GM19438 (cell line): ENCODE measurements at regions not wholly inside any gene's neighbourhood (a gene's known extent, or its start where the extent isn't known, plus 50 kb on each side); places are given as distances from the start of the nearest gene placed in this dataset.

Source experiments
- ATAC-seq: cut with Tn5 transposase; IDR thresholded peaks from one replicate; pipeline ENCODE4 v1.9.1; 2021; ENCODE audit warnings: low read depth; ENCODE audit not compliant: unreplicated experiment

DNA sequence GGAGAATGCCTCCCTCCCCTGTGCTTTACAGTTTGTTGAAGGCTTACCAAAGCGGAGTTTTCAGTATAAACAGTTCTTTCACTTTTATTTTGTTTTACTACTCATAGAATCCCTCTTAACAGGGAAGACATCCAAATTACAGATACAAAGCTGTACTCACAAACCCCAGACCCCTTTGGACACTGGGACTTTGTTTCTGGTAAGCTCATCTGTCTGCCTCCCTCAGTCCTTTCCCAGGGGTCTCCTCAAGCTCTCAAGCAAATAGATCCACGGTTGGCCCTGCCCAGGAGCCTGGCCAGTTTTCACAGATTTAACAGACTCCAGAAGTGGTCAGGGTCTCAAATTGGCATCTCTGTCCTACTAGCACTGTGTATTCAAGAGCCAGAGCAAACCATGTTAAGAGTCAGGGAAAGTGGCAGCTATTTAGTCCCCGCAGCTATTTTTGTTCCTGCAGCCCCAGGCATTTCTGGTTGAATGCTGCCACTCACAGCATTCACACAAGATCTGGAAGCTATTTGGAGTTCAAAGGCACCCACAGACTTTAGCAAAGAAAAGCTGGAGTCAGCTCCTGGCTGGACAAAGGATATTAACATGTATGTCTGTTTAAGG lies 54.2 kb downstream of the TMEM100 start:
- ATAC-seq = no peak

DNA sequence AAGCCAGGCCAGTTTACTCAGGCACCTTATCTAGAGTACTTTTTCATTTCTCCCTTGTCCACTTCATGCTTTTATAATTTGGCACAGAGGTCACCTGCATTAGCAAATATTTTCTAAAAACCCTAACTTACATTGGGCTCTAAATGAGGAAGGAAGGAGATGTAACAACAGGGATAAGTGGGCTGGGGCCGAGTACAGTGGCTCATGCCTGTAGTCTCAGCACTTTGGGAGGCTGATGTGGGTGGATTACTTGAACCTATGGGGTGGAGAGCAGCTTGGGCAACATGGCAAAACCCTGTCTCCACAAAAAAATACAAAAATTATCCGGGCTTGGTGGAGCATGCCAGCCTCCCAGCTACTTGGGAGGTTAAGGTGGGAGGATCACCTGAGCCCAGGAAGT lies 55.9 kb downstream of the TMEM100 start:
- no peak for ATAC-seq

DNA sequence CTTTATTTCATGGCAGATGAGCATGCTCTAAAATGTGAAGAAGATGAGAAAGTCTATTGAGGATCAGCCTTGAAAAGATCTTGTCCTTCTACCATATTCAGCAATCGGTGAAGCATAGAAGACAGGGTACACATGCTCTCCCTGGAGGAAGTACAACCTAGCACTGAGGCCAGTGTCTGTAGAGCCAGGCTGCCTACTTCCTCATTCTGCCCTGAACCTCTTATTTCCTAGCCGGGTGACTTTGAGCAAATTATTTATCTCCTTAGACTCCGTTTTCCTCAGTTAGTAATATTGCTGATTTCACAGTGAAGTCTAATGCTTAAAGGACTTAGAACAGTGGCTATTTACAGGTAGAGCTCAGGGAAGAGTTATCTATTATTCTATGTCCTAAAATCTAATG lies 58.4 kb downstream of the TMEM100 start:
- peak; percentile 83 for ATAC-seq

DNA sequence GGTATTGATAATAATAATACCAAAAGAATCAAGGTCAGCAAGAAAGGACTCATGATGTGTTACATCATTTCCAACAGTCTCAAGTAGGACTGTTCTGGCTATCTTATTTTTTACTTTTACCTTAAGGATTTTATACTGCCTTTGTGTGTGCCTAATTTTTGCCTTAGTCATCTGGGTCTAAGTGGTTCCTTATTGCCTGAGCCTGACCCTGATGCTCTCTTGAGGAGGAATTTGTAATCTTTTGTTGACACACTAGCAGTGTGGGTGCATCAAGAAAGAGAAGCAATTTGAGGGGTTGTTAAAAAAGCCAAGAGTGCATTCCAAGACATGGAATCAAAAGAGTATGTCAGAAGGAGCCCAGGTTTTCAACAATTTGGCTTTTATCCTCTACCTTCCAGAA lies 59.3 kb downstream of the TMEM100 start:
- no peak for ATAC-seq

DNA sequence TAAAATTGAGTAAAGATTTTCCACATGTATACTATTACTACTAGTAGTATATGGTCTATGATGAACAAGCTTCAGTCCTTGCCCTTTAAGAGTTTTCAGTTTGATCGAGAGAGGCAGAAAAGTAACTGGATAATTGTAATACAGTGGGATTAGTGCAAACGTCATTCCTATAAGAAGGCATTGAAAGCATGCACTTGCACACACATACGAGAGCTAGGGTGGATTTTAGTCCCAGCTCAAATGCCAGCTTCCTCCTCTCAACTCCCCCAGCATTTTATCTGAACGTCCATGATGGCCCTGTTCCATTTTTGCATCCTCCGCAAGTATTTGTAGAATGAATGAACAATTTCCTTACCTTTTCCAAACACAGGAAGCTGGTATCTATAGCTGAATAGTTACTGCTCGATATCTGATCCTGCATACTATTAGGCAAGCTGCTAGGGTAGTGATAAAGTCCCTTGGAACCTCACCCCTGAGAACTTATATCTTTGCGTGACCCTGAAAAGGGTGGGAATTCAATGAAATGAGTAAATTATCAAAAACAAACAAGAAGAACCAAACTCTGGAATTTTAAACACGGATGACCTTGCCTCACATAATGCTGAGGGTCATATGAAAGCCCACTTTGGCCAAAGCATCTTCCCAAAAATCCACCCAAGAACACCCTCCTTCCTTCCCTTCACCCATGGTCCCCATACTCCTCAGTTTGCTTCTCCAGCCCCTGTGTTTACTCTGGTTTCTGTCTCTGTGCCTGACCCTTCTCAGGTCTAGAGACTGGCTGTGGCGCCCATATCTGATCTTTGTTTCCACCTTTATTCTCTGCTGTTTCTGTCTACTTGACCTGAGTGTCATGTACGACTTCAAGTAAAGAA lies 60.5 kb downstream of the TMEM100 start:
- no peak for ATAC-seq

DNA sequence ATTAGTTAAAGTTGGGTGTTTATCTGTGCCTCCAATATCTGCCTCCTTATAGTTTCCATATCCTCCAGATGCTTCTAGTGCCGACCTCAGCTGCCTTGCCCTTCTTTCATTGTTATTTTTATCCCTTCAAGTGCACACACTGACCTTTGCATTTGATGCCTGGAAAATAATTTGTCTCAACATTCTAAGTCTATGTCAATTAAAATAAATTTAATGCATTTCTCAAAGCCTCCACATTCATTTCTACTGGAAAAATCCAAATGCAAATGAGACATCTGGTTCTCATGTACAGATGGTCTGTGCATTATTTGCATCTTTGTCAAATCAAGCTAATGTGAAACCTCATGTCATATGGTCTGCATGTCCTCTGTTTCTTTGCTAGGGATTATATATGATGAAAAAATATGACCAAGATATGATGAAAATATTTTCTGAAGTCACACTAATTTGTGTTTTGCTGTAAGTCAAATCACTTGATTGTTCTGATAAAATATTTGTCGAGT lies 61.4 kb downstream of the TMEM100 start:
- no peak for ATAC-seq

DNA sequence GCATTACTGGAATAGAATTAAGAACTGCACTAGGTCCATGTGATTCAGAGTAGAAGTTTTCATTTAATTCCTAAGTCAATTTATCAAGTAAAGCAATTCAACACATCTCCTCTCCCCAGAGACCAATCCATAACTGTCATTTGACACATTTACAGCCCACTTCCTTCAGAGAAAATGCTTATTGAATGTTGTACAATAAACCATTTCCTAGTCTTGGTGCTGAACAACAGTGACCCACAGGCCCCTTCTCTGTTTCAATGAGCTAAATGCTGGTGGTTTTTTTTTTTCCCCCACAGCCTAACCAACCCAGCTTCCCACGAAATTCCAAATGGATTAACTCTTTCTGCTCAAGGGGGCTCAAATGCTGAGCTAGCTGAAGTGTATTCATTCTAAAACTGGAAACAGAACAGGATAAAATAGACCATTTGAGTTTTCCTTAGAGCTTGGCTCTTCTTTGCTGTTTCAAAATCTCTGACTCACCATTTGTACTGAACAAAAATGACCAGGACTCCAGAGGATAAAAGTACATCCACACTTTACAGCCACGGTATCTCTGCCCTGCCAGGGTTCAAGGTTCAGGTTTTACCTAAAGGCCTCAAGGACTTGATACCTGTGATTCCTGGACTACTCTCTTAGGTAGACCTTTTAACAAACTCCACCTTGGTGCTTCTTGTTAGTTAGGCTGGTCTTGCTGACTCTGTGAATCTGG lies 62.3 kb downstream of the TMEM100 start:
- no peak for ATAC-seq

DNA sequence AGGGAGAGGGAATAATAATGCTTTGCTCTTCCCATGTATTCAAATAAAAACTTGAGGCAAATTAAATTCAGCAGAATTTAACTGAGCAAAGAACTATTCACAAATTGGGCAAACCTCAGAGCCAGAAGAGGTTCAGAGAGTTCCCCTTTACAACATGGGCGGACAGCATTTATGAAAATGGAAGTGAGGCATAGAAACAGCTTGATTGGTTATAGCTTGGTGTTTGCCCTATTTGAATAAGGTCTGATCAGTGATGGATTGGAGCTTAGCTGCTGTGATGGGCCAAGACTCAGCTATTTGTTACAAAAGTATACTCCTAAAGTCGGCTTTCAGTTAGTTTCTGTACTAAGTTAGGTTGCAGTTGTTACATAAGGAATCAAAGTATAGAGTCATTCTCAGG lies 63.0 kb downstream of the TMEM100 start:
- ATAC-seq = no peak

DNA sequence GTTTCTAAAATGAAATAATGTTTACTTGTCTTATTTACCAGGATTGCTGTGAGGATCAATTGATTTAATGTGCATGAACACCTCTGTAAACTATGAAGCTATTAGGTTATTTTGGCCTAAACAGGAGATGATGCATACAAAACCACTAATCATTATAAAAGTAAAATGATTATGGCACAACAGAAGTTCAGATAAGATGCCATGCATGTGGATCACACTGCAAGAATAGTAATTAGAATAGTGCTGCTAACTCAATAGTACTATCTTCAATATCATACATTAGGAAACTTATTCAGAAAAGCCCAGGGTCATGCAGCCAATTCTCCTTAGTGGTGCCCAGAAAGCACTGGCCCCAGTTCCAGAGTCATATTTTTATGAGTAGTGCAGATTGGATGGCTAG lies 66.9 kb downstream of the TMEM100 start:
- no peak for ATAC-seq

DNA sequence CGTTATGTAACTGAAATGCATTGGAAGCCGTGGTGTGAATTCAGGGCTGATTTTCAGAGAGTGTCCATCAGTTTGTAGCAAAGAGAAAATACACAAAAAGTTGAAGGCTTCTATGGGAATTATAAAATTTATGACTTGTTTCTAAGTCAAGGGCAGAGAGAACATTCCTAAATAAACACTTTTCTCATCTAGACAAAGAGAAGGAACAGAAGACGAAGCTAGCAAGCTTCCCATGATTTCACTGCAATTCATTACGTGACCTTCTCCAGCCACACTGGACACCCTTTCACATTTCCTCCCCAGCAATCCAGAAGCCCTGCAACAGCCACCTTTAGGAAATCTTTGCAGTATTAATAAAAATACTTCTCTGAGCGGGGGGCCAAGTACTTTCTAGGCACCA lies 67.8 kb downstream of the TMEM100 start:
- no peak for ATAC-seq

DNA sequence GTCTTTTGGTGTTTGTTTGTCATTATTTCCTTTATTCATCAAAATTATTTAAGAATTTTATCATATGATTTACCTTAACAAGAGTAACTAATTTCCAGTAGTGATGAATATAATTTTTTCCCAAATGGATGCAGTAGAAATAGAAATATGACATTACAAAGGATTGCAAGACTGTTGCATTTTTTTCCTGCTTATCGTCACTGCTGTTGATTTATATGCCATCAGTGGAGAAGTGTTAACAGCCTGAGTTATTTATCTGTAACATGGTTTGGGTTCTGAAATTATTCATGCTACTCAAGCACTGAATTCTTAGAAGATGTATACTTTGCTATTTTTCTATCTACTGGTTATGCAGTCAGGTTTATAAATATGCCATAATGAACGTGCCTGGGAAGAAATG lies 68.6 kb downstream of the TMEM100 start:
- no peak for ATAC-seq

DNA sequence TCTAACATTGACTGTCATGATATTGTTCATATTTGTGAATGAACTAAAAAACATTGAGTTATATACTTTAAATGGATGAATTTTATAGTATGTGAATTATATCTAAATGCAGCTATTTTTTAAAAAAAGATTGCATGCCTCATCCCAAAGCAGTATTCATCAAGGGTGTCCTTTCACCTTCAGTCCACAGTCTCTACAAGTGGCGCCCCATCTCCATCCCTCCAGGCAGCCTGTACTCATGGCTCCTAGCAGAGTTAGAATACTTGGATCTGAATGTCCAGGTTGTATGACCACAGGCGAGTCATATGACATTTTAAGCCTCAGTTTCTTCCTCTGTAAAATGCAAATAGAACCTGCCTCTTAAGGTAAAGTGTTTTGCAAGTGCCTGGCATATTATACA lies 69.8 kb downstream of the TMEM100 start:
- no peak for ATAC-seq

DNA sequence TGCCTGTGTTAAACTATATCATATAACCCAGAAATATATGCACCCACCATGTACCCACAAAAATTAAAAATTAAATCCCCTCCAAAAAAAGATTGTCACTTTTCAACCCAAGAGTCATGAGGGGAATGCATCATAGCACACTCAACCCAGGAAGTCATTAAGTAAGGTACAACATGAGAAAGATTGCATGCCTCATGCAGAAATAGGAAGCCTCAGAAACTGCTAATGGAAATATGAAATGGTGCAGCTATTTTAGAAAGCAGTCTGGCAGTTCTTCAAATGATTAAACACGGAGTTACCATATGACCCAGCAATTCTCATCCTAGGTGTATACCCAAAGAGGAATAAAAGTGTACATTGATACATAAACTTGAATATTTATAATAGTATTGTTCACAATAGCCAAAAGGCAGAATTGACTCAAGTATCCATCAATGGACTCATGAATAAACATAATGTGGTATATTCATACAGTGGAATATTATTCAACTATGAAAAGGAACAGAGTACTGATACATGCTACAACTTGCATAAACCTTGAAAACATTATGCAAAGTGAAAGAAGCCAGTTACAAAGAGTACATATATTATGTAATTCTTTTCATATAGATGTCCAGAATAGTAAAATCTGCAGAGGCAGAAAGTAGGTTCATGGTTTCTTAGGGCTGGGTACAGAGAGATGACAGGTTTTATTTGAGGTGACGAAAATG lies 70.4 kb downstream of the TMEM100 start:
- no peak for ATAC-seq

DNA sequence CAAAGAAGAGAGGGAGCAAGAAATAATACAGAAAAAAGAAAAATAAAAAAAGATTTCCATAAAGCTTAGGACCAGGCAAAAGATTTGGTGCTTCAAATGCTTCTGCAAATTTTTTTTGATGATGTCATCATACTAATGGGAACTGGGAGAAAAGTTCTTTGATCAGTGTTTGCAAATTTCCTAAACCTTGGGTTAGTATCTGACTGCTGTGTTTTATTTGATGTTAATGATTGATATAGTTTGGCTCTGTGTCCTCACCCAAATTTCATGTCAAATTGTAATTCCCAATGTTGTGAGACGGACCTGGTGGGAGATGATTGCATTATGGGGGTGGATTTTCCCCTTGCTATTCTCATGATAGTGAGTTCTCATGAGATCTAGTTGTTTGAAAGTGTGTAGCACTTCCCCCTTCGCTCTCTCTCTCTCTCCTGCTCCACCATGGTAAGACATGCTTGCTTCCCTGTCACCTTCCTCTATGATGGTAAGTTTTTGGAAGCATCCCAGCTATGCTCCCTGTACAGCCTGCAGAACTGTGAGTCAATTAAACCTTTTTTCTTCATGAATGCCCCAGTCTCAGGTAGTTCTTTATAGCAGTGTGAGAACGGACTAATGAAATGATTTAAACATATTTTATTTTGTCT lies 72.6 kb downstream of the TMEM100 start:
- no peak for ATAC-seq

DNA sequence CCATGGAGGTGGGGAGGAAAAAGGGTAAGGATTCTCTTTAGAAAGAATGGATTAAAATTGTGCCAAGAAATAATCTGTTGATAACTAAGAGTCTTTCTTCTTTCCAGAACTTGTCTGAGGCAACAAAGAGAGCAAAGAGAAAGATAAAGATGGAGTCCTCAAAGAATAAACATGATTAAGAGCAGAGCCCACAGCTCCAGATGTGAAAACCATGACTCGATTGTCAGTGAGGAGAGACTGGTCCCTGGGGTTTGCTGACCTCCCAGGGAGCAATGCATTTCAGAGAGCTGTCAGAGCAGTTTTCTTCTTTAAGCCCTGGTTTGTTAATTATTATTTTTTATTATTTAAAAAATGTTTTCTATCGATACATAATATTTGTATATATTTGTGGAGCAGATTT lies 74.6 kb downstream of the TMEM100 start:
- no peak for ATAC-seq

DNA sequence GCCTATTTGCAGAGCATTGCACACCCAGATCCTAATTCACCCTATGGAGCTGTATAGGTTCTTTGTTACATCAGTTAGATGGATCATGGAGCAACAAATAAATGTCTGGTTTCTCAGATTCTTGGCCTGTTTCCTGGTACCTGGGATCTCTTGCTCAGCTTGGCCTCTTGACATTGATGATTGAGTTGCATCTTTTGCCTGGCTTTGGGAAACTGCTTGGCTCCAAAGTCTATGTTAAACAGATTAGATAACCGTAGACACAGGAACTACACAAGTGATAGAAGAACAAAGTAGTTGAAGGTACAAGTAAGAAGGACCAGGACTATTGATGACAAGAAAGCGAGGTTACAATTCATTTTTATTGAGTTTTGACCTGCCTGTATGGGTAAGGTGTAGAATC lies 77.3 kb downstream of the TMEM100 start:
- no peak for ATAC-seq

DNA sequence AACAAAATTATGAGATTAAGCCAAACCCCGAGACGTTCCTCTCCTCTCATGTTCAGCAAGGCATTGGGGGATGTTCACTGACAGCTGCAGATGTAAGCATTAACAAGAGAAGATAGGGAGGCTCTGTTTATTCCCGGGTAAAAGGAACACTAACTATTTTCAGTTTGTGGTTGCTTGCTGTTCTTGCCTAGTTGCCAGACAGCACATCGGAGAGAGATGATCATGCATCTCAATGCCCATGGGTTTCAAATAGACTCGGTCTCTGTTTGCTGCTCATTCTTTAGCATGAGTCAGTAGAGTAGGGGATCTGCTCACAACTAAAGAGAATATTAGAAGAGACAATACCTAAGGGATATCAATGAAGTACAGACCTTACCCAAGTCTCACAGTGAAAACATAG lies 78.3 kb downstream of the TMEM100 start:
- no peak for ATAC-seq

DNA sequence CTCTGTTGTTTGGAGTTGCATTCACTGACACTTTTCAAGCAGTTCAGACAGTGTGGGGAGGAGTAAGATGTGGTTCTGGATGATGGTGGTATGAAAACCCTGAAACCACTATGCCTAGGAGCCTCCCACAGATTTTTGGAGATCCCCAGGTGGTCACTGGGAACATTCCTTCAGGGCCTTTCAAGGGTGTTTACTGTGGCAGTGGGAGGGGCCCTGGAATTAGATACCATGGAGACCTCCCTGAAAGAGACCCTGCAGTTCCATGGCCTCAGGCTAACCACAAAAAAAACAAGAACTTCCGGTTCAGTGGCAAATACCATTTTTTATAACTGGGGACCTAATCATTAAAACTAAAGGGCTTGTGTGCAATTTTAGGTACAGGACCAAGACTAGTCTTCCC lies 79.9 kb downstream of the TMEM100 start:
- no peak for ATAC-seq

DNA sequence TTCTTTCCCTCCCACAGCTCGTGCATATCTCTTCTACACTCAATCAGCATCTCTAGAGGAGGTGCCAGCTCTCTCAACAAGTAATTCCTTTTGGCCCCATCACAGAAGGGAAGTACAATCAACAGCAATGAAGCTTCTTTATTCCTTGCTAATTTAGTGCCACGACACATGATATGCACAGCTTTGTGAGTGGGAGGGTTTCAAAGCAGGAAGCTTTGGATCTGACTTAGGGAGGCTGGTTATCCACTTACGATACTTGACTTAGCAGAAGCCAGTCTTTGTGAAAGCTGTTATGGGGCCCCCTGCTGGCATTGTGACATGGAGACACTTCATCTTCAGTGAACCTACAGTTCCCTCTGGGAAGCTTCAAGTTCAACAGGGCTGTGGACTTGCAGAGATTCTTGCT lies 81.0 kb downstream of the TMEM100 start:
- peak; percentile 77 for ATAC-seq

DNA sequence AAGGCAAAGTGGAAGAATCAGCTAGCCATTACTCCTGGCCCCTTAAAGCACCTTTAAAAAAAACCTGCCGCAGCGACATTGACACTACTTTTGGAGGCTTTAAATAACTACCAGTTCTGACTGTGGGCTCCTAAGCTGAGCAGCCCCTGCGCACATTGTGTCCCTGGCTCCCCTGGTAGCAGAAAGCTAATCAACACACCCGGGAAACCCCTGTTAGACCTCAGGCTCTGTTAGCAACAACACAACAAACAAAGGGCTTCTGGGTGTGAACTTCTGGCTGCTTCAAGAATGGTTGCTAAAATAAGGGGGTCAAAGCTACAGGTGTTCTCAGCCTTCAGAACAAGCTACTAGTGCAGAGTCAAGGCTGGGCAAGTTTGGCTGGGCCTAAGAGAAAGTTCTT lies 83.6 kb downstream of the TMEM100 start:
- ATAC-seq = no peak
